Endothelial cell of umbilical vein (primary cell): ENCODE measurements at regions not wholly inside any gene's neighbourhood (a gene's known extent, or its start where the extent isn't known, plus 50 kb on each side); places are given as distances from the start of the nearest gene placed in this dataset.

Experiments used
- BruUV-seq: library from RNA; stranded (reverse); fragments of 400-500 nt; replicated peaks from 2 replicates; lab custom pipeline; 2021; lab: Mats Ljungman, UMichigan
- CTCF ChIA-PET: fragments of 300-600, 350-600 bp; sonication (Branson Sonifier 250); formaldehyde crosslinking; loops from one replicate; lab custom pipeline; 2021; ENCODE audit warnings: antibody characterized with exemption, inconsistent platforms; lab: Charles Lee
- POLR2A ChIA-PET: fragments of 300-600, 350-600 bp; sonication (Branson Sonifier 250); formaldehyde crosslinking; loops from one replicate; lab custom pipeline; 2021; ENCODE audit warnings: antibody characterized with exemption, inconsistent platforms; lab: Charles Lee
- DNase-seq: peaks from one replicate; pipeline ENCODE4 v3.0.0-alpha.2; 2011; ENCODE audit warnings: low read depth, low spot score
- FAIRE-seq: peaks from 2 replicates; lab custom pipeline; 2011; peaks lifted over from hg19 to GRCh38; lab: Jason Lieb, UNC
- H2AFZ ChIP-seq: 2 replicates; pipeline ENCODE4 v1.6.0; 2012; ENCODE audit warnings: low read depth, low read length, control low read depth, inconsistent platforms
- H3K27ac ChIP-seq: 2 replicates; pipeline ENCODE4 v1.5.1; 2011; ENCODE audit warnings: low read depth, mild to moderate bottlenecking, control low read depth, low read length, moderate library complexity; ENCODE audit not compliant: insufficient read depth
- H3K27me3 ChIP-seq, 2 experiments: 2 replicates each; pipeline versions ENCODE4 v1.6.0 to v1.6.1; 2011; ENCODE audit warnings: low read length in 2 of 2, mixed read lengths in 1 of 2; ENCODE audit not compliant: control insufficient read depth in 2 of 2, insufficient read depth in 2 of 2
- H3K36me3 ChIP-seq, 2 experiments: 2 replicates in 1 of 2; 3 replicates in 1 of 2; pipeline ENCODE4 v1.5.1; 2011; ENCODE audit warnings: low read length in 2 of 2, mild to moderate bottlenecking in 1 of 2, moderate library complexity in 1 of 2; ENCODE audit not compliant: control insufficient read depth in 2 of 2, insufficient read depth in 2 of 2; ENCODE audit errors: extremely low read depth in 1 of 2
- H3K4me1 ChIP-seq: 3 replicates; pipeline ENCODE4 v1.5.1; 2011; ENCODE audit warnings: mild to moderate bottlenecking, low read length; ENCODE audit not compliant: control insufficient read depth, insufficient read depth; ENCODE audit errors: extremely low read depth
- H3K4me2 ChIP-seq: 2 replicates; pipeline ENCODE4 v1.6.1; 2011; ENCODE audit warnings: low read length, control low read depth, mixed read lengths; ENCODE audit not compliant: insufficient read depth
- H3K4me3 ChIP-seq, 3 experiments: fragments of 200-600 bp in 1 of 3; sonication (generic), shearing (Covaris generic) in 1 of 3; replicated peaks in 1 of 3; 2 replicates each; pipeline ENCODE4 v1.5.1; 2011 to 2016; ENCODE audit warnings: control low read depth in 3 of 3, low read length in 3 of 3, mild to moderate bottlenecking in 2 of 3, inconsistent platforms in 1 of 3, low read depth in 1 of 3, moderate library complexity in 1 of 3; ENCODE audit not compliant: insufficient read depth in 1 of 3
- H3K79me2 ChIP-seq: 2 replicates; pipeline ENCODE4 v1.6.0; 2012; ENCODE audit warnings: low read length, inconsistent platforms; ENCODE audit not compliant: control insufficient read depth, insufficient read depth
- H3K9ac ChIP-seq: replicated peaks from 2 replicates; pipeline ENCODE3; 2011; ENCODE audit warnings: low read length, control low read depth; ENCODE audit not compliant: insufficient read depth; ENCODE audit errors: extremely low read depth
- H3K9me1 ChIP-seq: replicated peaks from 3 replicates; pipeline ENCODE4 v1.6.0; 2011; ENCODE audit warnings: mild to moderate bottlenecking, low read length; ENCODE audit not compliant: control insufficient read depth, insufficient read depth; ENCODE audit errors: extremely low read depth
- H3K9me3 ChIP-seq: replicated peaks from 2 replicates; pipeline ENCODE4 v1.5.1; 2012; ENCODE audit warnings: low read length, inconsistent platforms; ENCODE audit not compliant: control insufficient read depth, insufficient read depth
- H4K20me1 ChIP-seq: replicated peaks from 2 replicates; pipeline ENCODE3; 2011; ENCODE audit warnings: mild to moderate bottlenecking, low read length; ENCODE audit not compliant: control insufficient read depth, insufficient read depth; ENCODE audit errors: extremely low read depth
- EZH2 ChIP-seq: IDR thresholded peaks from 2 replicates; pipeline ENCODE4 v1.6.1; 2012; ENCODE audit warnings: borderline replicate concordance, low read depth, mild to moderate bottlenecking, moderate library complexity, low read length, inconsistent platforms; ENCODE audit not compliant: severe bottlenecking
- FOS ChIP-seq: IDR thresholded peaks from 2 replicates; pipeline ENCODE4 v1.6.1; 2011; ENCODE audit warnings: mild to moderate bottlenecking, low read length, moderate library complexity, borderline replicate concordance; ENCODE audit not compliant: insufficient read depth
- GATA2 ChIP-seq: IDR thresholded peaks from 2 replicates; pipeline ENCODE4 v1.7.0; 2011; ENCODE audit warnings: low read depth, mild to moderate bottlenecking, moderate library complexity, mixed read lengths, low read length; ENCODE audit not compliant: insufficient read length, insufficient read depth
- JUN ChIP-seq: IDR thresholded peaks from 2 replicates; pipeline ENCODE4 v1.6.1; 2011; ENCODE audit warnings: borderline replicate concordance, low read depth; ENCODE audit not compliant: insufficient read length, insufficient read depth
- MAX ChIP-seq: IDR thresholded peaks from 2 replicates; pipeline ENCODE4 v1.6.1; 2011; ENCODE audit not compliant: insufficient read depth, insufficient read length
- MYC ChIP-seq: IDR thresholded peaks from one replicate; pipeline ENCODE4 v1.6.1; 2011; ENCODE audit warnings: mild to moderate bottlenecking, low read depth, low read length
- POLR2A ChIP-seq: IDR thresholded peaks from 2 replicates; pipeline ENCODE4 v1.6.1; 2012; ENCODE audit warnings: low read depth, mild to moderate bottlenecking, control low read depth, low read length
- POLR2AphosphoS5 ChIP-seq: IDR thresholded peaks from 2 replicates; pipeline ENCODE4 v1.6.1; 2012; ENCODE audit warnings: low read depth, mild to moderate bottlenecking, control low read depth, low read length, moderate library complexity; ENCODE audit not compliant: insufficient read depth
- dilution Hi-C: fragments of 300-500 bp; cut with MboI; formaldehyde crosslinking; loops from one replicate; pipeline ENCODE4 v1.15.0; 2019; ENCODE audit warnings: low sequenced_read_pairs; ENCODE audit not compliant: extremely low pct_ligation_motif_present
- intact Hi-C: fragments of 100-400 bp; cut with micrococcal nuclease; formaldehyde crosslinking; loops from one replicate; pipeline ENCODE4 v1.10.0; 2022
- TF ChIP-seq, protein P1 (sequence below), 2 donors: IDR thresholded peaks; 1 replicate in 1 of 2; 2 replicates in 1 of 2; pipeline ENCODE4 v1.5.1; 2011; ENCODE audit warnings: low read length in 2 of 2, mild to moderate bottlenecking in 2 of 2, moderate library complexity in 2 of 2, control low read depth in 1 of 2, inconsistent platforms in 1 of 2, low read depth in 1 of 2; ENCODE audit not compliant: insufficient read depth in 1 of 2; ENCODE audit errors: extremely low read depth in 1 of 2

DNA sequence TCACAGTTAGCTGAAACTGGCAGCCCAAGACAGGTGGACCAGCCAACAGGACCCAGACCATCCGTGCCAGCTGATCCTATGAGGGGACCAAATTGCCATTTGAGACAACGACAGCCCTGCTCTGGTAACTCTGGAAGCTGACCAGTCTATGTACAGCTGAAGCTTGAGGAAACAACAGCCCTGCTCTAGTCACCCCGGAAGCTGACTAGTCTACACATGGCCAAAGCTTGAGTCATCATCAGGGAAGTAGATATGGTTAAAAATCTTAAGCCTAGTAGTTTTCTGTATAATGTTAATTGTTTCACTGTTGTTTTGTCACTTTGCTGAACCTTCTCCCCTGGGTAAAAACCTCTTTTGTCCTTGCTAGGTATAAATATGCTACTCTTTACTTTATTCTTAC, 905.4 kb upstream of the NDST4 start:
- no peak overlapping the region for H3K27ac ChIP-seq
- TF ChIP-seq GATA2 = no peak
- no peak for TF ChIP-seq FOS
- no peak for TF ChIP-seq MYC
- TF ChIP-seq POLR2A = no peak
- no peak for TF ChIP-seq MAX
- TF ChIP-seq POLR2AphosphoS5 = no peak
- TF ChIP-seq EZH2 = no peak
- TF ChIP-seq JUN = no peak
- TF ChIP-seq, protein P1, sequence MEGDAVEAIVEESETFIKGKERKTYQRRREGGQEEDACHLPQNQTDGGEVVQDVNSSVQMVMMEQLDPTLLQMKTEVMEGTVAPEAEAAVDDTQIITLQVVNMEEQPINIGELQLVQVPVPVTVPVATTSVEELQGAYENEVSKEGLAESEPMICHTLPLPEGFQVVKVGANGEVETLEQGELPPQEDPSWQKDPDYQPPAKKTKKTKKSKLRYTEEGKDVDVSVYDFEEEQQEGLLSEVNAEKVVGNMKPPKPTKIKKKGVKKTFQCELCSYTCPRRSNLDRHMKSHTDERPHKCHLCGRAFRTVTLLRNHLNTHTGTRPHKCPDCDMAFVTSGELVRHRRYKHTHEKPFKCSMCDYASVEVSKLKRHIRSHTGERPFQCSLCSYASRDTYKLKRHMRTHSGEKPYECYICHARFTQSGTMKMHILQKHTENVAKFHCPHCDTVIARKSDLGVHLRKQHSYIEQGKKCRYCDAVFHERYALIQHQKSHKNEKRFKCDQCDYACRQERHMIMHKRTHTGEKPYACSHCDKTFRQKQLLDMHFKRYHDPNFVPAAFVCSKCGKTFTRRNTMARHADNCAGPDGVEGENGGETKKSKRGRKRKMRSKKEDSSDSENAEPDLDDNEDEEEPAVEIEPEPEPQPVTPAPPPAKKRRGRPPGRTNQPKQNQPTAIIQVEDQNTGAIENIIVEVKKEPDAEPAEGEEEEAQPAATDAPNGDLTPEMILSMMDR (IDR thresholded peaks at IDR 0.05; ENCODE audit: extremely low read depth in 1 of 2, insufficient read depth in 1 of 2, low read depth in 1 of 2, low read length in 2 of 2) = no peak
- H3K4me2 ChIP-seq = no peak overlapping the region
- ChIA-PET POLR2A (no interaction called here), CTCF (no interaction called here)
- H3K79me2 ChIP-seq = no peaks in the 10 kb centered on the region
- intact Hi-C loops = no loop called here
- no TSS peak for BruUV-seq
- peaks cover 6% of the 10 kb centered on the region for H3K9me3 ChIP-seq
- H3K9me1 ChIP-seq = no peaks in the 10 kb centered on the region
- dilution Hi-C loops = no loop called here
- FAIRE-seq (no peak), DNase-seq (no peak)
- H4K20me1 ChIP-seq = no peaks in the 10 kb centered on the region
- H2AFZ ChIP-seq = no peak overlapping the region
- no peaks in the 10 kb centered on the region for H3K4me1 ChIP-seq
- no peak overlapping the region for H3K9ac ChIP-seq
- H3K36me3 ChIP-seq = no peaks in the 10 kb centered on the region
- no peaks in the 10 kb centered on the region for H3K27me3 ChIP-seq
- no peak overlapping the region for H3K4me3 ChIP-seq
